HG02759 (cell line): ENCODE measurements at regions not wholly inside any gene's neighbourhood (a gene's known extent, or its start where the extent isn't known, plus 50 kb on each side); places are given as distances from the start of the nearest gene placed in this dataset.
"Not testable (repeated sequence)": the region's sequence is repeated elsewhere in the genome, so short reads cannot be mapped to it uniquely, and the experiment has no call there.

Experiments used
- ATAC-seq: cut with Tn5 transposase; IDR thresholded peaks from one replicate; pipeline ENCODE4 v1.9.1; 2021; ENCODE audit warnings: mild to moderate bottlenecking, moderate library complexity; ENCODE audit not compliant: unreplicated experiment

DNA sequence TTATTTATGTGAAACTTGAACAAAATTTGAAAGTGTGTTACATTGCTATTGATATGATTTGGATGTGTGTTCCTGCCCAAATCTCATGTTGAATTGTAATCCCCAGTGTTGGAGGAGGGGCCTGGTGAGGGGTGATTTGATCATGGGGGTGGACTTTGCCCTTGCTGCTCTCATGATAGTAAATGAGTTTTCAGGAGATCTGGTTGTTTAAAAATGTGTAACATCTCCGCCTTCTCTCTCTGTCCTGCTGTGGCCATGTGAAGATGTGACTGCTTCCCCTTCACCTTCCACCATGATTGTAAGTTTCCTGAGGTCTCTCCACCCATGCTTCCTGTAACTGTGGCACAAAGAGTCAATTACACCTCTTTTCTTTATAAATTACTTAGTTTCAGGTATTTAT lies 1731.0 kb downstream of the SLITRK5 start:
- no peak for ATAC-seq

DNA sequence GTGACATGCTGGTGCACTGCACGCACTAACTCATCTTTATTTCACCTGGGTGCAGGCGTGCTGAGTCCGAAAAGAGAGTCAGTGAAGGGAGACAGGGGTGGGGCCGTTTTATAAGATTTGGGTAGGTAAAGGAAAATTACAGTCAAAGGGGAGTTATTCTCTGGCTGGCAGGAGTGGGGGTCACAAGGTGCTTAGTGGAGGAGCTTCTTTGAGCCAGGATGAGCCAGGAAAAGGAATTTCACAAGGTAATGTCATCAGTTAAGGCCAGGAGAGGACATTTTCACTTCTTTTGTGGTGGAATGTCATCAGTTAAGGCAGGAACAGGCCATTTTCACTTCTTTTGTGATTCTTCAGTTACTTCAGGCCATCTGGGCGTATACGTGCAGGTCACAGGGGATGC lies 1734.9 kb downstream of the SLITRK5 start:
- not testable (repeated sequence) for ATAC-seq

DNA sequence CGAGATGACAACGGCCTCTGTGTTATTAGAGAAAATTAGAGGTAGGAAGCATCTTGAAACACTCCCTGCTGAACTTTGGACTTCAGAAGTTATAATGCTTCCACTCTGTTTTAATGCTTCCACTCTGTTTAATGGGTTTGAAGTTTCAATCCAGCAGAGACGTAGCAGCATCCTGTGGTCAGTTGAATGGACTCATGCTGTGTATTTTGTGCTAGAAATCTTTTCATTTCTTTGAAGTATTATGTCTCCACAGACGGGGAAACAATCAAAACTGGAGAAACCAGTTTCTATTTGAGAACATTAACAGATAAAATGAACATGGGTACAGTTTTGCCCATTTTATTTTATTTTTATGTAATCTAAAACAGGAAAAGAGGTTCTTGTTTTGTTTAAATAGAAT lies 1736.2 kb downstream of the SLITRK5 start:
- ATAC-seq: no peak

DNA sequence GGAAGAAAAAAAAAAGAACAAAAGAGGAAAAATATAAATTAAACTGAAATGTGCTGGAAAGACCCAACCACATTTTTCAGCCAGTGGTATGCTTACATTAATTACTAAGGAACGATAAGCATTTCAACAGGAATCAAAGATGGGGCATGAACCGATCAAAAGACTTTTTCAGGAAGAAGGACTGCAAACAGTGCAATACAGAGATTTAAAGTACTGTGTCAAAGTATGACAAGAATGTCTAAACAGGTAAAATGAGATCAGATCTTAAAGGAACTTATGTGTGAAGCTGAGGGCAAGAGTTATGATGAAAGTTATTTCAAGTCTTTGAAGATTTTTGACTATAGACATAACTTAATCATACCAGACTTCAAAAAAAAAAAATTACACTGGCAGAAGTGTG lies 1761.8 kb downstream of the SLITRK5 start:
- ATAC-seq: no peak

DNA sequence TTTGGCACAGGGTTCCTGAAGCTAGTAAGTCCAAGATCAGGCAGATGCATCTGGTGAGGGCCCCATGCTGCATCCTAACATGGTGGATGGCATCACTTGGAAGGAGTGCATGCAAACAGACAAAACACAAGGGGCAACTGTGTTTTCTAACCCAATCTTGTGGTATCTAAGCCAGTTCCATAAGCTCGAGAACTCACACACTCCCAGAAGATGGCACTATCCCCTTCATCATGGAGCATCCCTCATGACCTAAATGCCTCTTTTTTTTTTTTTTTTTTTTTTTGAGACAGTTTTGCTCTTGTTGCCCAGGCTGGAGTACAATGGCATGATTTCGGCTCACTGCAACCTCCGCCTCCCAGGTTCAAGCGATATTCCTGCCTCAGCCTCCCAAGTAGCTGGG lies 1763.5 kb downstream of the SLITRK5 start:
- ATAC-seq: not testable (repeated sequence)

DNA sequence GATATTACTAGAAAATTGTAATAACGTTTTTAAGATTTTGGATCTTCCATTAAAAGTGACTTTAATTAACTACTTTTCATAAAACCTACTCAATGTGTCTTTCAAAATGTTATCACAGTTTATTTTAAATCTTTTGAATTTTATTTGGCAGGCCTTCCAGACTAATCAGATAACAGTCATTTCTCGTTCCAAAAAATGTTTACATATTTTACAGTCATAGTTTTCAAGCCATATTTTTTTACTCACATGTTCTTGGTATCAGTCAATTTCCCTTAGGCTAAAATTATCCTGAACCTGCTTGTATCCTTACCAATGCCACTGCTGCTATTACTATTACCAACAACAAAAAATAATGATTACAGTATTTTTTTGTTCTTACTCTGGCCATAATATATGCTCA lies 1783.5 kb downstream of the SLITRK5 start:
- ATAC-seq: no peak

DNA sequence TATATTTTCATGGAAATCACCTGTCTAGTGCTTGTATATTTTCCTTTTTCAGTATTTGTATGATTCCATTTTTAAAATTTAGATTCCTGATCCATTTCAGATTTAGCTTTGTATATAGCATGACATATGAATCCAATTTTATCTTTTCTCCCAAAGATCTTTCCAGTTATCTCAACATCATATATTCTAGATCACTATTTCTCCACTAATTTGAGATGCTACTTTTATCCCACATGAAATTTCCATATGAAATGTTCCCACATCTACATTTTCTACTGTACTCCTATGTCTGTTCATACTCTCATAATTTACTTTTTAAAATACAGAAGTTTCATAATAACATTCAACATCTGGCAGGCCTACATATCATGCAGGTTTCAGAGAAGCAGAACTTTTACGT lies 1784.1 kb downstream of the SLITRK5 start:
- no peak for ATAC-seq

DNA sequence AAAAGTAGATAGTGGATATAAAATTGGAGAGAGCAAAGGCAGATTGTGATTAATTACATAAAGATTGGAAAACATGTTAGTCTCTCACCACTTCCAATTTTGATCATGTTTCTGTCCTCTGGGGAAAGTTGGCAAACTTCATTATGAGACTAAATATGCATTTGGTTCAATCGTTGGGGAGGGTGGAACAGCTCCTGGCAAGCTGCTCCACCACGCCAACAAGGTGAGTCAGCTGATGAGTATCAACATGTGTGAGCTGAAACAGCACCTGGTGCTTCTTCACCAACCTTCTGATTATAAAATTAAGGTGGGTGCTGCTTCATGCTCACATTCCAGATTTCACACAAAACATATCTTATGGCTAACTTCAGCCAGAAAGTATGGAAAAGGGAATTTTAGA lies 1784.6 kb downstream of the SLITRK5 start:
- ATAC-seq: no peak

DNA sequence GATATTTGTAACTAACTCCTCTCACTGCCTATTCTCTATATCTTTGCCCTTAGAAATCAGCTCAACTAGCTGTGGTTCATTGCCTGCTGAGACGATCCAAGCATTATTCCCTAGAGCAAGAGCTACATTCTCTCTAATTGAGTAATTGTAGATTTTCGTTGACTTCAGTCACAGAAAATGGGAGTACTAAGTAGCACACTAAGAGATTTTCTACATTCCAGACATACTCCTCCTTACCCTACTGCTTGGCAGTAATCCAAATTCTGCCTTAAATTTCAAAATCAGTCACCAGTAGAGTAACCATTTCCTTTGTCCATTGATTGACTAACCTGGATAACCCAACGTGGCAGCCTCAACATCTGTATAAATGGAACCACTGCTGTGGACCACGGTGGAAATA lies 1786.8 kb downstream of the SLITRK5 start:
- ATAC-seq: no peak

DNA sequence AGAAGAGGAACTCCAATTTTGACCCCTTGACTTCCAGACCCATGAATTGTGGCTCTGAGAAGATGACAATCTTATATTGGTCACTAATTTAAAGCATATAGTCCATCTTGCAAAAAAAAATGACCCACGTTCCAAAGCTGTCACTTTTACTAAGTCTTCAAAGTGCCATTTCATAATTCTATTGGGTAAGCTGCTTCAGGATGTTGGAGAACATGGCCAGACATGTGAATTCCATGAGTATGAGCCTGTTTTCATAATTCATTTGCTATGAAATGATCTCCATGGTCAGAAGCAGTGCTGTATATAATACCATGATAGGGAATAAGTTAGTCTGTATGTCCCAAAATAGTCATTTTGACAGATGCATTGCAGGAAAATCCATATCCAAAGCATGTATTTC lies 1787.3 kb downstream of the SLITRK5 start:
- no peak for ATAC-seq

DNA sequence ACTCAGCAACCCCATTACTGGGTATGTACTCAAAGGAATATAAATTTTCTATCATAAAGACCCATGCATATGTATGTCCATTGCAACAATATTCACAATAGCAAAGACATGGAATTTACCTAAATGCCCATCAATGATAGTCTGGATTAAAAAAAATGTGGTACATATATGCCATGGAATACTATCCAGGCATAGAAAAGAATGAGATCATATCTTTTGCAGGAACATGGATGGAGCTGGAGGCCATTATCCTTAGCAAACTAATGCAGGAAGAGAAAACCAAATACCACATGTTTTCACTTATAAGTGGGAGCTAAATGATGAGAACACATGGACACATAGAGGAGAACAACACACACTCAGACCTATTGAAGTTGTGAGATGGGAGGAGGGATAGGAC lies 1789.7 kb downstream of the SLITRK5 start:
- ATAC-seq: not testable (repeated sequence)

DNA sequence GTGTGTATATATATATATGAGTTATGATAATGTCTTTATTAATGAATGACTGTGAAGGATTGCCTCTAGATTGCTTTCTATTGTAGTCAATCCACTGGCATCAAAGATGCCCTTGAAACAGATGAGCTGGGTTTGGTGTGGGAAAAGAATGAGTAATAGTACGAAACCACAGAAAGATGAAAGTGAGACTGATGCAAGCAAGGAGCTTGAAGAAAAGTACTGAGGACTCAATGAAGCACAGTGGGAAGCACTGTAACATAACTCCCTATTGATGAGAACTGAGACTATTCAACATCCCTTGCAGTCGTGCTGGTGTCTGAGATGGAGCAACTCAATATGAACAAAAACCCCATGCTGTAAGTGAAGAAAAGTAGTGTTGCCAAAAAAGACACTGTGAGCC lies 1794.2 kb downstream of the SLITRK5 start:
- peak; percentile 77 for ATAC-seq

DNA sequence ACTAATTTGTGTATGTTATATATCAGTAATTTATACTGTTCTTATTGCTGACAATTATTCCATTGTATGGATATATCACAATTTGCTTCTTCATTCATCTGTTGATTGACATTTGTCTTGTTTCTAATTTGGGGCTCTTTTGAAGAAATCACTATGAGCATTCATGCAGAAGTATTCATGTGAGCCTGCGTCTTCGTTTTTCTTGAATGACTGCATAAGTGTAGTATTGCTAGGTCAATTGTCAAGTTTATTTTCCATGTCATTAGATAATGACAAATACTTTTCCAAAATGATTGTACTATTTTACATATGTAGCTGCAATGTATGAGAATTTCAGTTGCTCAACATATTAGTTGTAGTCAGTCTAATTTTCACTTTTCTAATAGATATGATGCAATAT lies 1796.9 kb downstream of the SLITRK5 start:
- ATAC-seq: no peak

DNA sequence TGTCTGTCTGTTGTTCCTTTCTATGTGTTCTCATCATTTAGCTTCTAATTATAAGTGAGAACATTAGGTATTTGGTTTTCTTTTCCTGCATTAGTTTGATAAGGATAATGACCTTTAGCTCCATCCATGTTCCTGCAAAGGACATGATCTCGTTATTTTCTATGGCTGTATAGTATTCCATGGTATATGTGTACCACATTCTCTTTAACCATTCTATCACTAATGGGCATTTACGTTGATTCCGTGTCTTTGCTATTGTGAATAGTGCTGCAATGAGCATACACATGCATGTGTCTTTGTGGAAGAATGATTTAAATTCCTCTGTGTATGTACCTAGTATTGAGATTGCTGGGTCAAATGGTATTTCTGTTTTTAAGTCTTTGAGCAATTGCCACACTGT lies 1799.7 kb downstream of the SLITRK5 start:
- ATAC-seq: no peak

DNA sequence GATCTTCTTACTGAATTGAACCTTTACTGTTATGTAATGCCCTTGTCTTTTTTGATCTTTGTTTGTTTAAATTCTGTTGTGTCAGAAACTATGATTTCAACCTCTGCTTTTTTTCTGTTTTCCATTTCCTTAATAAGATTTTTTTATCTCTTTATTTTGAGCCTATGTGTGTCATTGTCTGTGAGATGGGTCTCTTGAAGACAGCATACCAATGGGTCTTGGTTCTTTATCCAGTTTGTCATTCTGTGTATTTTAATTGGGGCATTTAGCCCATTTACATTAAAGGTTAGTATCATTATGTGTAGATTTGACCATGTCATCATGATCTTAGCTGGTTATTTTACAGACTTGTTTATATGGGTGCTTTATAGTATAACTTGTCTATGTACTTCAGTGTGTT lies 1803.3 kb downstream of the SLITRK5 start:
- no peak for ATAC-seq

DNA sequence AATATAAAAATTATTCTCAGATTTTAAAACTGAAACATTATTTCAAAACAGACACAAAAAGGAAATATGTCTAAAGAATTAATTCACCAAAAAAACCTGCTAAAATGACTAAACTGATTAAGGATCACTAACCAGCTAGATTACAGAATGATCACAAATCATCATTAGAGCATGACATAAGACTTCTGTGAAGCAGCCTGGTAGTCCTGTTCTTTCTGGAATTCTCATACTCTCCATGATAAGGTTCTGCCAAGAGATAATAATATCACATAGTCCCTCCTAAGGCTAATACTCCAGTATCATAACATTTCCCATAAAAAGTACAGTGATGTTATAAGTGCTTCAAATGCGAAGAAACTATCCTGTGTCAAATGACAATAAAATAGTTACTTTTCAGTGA lies 1814.9 kb downstream of the SLITRK5 start:
- ATAC-seq: no peak

DNA sequence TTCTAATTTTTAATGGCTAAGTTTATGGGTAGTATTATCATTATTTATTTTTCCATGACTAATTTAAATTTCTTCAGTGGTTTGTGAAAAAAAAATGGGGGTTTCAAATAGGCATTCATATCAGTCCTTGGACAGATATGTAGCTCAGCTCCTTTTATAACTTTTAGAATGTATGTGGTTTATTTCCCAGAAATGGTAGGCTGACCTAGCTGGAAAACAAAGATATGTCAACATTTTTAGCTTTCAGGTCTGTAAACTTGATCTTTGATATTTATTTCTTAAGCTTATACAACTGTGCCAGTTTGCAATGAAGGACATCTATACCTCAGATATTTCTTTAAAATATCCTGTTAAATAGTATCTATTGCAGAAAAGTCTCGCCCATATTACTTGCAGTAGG lies 1815.5 kb downstream of the SLITRK5 start:
- ATAC-seq: no peak

DNA sequence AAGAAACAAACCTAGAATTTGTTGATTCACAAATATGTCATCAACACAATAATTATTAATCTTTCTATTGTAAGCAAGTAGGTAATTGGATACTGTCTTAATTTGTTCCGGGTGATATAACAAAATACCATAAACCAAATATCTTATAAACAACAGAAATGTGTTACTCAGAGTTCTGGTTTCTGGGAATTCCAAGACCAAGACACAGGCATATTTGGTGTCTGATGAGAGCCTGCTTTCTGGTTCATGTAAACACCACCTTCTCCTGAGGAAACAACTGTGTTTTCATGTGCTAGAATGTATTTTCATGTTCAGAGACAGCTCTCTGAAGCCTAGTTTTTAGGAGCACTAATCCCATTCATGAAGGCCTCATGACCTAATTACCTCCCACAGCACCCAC lies 1819.5 kb downstream of the SLITRK5 start:
- ATAC-seq: no peak

DNA sequence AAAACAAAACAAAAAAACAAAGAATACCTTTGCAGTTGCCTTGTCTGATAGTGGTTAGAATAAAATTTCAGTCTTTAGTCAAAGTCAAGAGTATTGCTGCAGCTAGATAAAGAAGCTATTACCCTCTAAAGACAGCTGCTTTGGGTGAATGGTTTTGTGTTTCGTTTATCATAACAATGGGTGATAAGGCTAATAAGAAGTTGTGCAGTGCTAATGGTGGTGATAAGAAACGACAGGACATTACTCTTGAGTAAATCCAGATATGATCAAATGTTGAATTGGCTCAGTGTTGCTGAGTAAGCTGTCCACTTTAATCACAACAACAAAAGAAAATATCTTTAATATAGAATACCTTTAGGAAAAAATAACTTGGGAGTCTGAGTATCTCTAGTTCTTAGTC lies 1825.3 kb downstream of the SLITRK5 start:
- ATAC-seq: no peak

DNA sequence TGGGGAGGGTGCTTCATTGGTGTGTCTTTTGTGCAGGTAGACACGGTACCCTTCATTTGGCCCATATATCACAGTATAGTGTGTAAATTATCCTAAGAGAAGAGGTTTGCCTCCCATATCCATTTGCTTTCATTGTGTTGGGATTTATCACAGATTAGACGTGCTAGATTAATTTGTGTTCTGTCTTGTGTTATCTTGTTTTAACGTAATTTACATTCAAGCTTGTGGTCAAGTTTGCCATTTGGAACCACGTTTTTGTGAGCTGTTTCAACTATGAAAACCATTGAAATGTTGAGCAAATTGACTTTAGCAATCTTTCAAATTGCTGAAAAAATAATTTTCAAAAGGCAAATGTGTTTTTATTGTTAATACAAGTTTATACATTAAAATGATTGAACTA lies 1826.5 kb downstream of the SLITRK5 start:
- no peak for ATAC-seq

DNA sequence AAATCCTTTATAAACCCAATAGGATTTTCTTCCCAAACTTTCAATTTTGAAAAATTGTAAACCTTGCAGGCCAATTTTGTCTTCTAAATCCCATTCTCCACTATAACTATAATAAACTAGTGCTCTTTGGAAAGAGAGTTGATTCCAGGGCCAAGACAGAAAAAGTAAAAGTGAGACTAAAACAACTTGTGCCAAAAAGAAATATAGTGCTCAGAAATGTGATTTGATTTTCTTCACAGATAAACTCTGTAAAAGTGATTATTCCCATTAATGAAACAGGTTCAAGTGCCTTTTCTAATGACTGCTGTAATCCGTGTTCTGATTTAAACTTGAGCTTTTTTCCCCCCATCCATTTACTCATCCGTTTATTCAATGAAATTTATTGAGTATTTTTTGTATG lies 1831.1 kb downstream of the SLITRK5 start:
- ATAC-seq: no peak

DNA sequence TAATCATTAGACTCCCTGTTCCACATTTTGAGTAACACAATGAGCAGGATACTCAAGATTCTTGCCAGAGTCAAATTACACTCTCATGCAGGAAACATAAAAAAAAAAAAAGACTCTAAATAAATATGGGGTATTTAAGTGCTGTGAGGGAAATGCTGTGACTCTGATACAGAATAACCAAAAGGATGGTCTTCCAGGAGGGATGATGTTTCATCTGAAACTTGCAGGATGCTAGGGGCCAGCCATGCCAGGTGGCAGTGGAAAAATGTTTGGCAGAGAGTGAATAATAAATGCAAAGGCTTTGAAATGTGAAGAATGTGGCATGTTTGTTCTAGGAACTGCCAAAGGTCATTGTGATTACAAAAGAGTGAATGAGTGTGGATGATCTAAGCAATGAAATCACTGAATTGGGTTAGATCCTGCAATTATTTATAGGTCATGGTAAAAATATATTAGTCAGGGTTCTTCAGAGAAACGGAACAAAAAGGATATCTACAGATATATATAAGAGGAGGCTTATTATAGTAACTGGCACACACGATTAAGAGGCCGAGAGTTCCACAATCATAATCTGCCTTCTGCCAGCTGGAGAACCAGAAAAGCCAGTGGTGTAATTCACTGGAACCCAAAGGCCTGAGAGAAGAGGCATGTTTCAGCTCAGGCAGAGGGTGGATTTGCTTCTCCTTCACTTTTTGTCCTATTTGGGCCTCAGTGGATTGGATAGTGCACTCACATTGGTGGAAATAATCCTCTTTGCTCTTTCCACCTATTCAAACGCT lies 1832.8 kb upstream of the MIR17HG start:
- no peak for ATAC-seq

DNA sequence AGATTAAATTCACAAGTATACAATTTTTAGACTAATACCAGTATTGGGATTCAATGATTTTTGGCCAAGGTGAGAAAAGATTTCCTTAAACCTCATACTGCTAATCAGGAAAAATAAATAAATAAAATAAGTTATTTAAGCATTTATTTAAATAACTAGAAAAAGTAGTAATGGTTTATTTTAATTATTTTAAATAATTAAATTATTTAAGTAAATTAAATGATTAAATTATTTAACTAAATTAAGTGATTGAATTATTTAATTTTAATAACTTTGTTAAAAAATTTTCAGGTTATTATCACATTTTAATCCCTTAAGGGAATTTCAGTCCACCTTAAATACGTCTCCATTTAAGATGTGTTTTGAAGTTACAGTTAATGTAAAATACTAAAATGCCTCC lies 1831.5 kb upstream of the MIR17HG start:
- no peak for ATAC-seq
